NB4 (cell line): ENCODE measurements at regions not wholly inside any gene's neighbourhood (a gene's known extent, or its start where the extent isn't known, plus 50 kb on each side); places are given as distances from the start of the nearest gene placed in this dataset.

Source experiments
- DNase-seq: peaks from one replicate; pipeline ENCODE4 v3.0.0; 2010; ENCODE audit warnings: low read depth
- H3K4me3 ChIP-seq: one replicate; pipeline ENCODE4 v1.5.1; 2011; ENCODE audit warnings: mild to moderate bottlenecking, low read depth, low read length, moderate library complexity
- MYC ChIP-seq: IDR thresholded peaks from 2 replicates; pipeline ENCODE4 v1.6.1; 2011; ENCODE audit warnings: low read depth, low read length
- POLR2A ChIP-seq: IDR thresholded peaks from 2 replicates; pipeline ENCODE4 v1.6.1; 2011; ENCODE audit warnings: mild to moderate bottlenecking; ENCODE audit not compliant: insufficient read length; ENCODE audit errors: extremely low read depth
- TF ChIP-seq, protein P1 (sequence below): IDR thresholded peaks from 2 replicates; pipeline ENCODE4 v1.6.1; 2011; ENCODE audit warnings: low read depth, low read length
- TF ChIP-seq, protein P2 (sequence below): IDR thresholded peaks from one replicate; pipeline ENCODE4 v1.5.1; 2012; ENCODE audit warnings: low read depth, low read length

DNA sequence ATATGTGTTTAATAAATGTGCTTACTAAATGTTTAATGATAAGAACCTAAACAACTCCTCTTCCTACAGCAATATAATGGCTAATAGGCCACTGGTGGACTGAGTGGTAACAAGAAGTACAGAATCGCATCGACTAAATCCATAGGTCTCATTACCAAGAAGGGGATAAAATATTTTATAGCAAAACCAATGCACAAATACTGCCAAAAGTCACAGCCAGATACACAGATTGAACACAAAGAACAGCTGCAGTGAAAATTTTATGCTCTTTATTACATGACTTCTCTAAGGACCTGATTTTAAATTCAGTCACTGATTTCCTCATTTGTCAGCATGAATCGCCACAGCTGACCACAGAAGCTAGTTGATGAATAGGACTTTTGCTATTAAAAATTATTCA is 285.4 kb downstream of the DHX15 start:
- DNase-seq: no peak
- H3K4me3 ChIP-seq: no peak overlapping the region
- TF ChIP-seq, protein P1, sequence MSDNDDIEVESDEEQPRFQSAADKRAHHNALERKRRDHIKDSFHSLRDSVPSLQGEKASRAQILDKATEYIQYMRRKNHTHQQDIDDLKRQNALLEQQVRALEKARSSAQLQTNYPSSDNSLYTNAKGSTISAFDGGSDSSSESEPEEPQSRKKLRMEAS: no peak
- TF ChIP-seq, protein P2, sequence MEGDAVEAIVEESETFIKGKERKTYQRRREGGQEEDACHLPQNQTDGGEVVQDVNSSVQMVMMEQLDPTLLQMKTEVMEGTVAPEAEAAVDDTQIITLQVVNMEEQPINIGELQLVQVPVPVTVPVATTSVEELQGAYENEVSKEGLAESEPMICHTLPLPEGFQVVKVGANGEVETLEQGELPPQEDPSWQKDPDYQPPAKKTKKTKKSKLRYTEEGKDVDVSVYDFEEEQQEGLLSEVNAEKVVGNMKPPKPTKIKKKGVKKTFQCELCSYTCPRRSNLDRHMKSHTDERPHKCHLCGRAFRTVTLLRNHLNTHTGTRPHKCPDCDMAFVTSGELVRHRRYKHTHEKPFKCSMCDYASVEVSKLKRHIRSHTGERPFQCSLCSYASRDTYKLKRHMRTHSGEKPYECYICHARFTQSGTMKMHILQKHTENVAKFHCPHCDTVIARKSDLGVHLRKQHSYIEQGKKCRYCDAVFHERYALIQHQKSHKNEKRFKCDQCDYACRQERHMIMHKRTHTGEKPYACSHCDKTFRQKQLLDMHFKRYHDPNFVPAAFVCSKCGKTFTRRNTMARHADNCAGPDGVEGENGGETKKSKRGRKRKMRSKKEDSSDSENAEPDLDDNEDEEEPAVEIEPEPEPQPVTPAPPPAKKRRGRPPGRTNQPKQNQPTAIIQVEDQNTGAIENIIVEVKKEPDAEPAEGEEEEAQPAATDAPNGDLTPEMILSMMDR: no peak
- TF ChIP-seq MYC: no peak
- no peak for TF ChIP-seq POLR2A

DNA sequence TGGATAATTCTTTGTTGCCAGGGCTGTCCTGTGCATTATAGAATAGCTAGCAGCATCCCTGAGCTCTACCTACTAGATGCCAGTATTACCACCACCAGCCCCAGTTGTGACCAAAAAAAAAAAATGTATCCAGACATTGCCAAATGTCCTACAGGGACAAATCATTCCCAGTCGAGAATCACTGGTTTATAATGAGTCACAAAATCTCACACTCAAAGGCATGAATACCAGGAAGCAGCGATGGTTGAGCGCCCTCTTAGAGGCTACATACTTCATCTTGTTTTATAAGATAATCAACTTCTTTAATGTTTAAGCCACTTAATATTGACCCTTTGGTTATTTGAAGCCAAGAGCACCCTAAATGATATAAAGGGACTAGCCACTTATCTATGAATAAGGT is 297.3 kb downstream of the DHX15 start:
- TF ChIP-seq, protein P1: no peak
- TF ChIP-seq MYC: no peak
- TF ChIP-seq POLR2A: no peak
- TF ChIP-seq, protein P2: no peak
- no peak for DNase-seq
- H3K4me3 ChIP-seq: no peak overlapping the region

DNA sequence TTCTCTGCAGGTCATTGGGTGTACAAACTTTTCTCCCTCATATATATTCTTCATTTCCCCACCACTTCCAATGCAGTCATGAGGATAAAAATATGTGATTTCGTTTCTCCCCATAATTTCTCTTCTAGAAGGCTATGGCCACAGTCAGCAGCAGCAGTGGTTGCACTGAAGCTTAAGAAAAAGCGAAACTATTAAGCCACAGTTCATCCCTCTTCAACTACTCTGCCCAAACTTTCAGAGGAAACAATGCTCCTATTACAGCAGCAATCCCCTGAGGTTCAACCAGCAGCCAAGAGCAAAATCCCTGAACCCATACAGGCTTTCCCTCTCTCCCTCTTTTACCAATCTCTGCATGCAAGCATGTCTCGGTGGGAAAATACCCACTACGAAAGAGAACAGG is 298.6 kb downstream of the DHX15 start:
- H3K4me3 ChIP-seq: no peak overlapping the region
- no peak for DNase-seq
- TF ChIP-seq POLR2A: no peak
- TF ChIP-seq, protein P1: no peak
- TF ChIP-seq, protein P2: no peak
- no peak for TF ChIP-seq MYC

DNA sequence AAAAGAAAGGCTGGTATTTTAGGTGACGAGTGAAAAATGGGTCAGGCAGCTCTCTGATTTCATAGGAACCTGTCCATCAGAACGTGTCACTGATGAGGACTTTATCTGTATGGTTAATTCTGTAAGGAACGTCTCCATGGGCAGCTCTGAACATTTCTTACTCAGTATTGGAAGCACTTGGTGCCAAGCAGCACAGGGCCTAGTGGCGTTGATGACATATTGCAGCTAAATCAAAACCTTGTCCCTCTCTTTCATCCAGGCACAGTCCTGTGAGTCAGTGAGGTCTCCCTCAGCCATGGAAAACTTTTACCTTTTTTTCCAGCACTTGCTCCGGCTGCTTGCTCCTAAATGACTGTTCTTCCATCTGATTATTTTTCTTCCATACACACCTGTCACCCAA is 301.9 kb downstream of the DHX15 start:
- no peak overlapping the region for H3K4me3 ChIP-seq
- TF ChIP-seq POLR2A: no peak
- TF ChIP-seq MYC: no peak
- TF ChIP-seq, protein P2: no peak
- TF ChIP-seq, protein P1: no peak

DNA sequence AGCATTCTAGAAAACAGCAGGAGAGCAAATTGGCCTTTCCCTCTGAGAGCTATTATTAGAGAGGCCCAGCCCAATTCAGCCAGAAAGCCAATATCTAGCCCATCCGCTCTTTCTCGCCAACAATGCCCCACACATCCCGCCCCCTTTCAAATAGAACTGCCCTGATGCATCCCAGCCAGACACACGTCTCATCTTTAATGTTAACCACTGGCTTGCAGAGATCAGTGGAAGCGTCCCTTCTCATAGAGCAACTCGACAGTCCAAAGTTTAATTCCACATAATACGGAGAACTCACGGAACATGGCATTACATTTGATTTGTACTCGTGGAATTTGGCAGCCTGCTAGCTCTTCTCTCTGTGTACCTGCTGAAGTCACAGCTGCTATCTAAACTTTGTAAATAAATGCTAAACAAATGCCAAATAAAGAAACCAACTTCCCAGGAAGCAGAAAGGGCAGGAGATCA is 304.4 kb downstream of the DHX15 start:
- no peak overlapping the region for H3K4me3 ChIP-seq
- TF ChIP-seq, protein P1: no peak
- DNase-seq: no peak

More for the DNA sequence above, 301.9 kb downstream of the DHX15 start:
- DNase-seq: no peak

DNA sequence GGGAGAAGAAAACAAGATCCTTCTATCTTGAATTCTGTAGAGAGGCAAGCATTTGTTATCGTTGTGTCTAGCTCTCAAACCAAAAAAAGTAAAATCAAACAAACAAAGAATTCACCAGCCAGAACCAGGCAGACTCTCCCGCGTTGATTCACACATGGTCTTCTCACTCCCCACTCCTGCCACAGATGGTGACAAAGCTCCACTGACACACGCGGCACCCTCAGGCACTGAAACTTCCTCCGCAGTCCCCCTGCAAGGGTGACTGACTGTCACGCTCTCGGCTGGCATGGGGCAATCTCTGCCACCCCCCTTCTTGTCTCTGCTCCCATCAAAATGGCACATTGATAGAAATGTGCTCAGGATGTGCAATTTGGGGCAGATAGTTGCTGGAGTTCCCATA is 304.9 kb downstream of the DHX15 start:
- no peak overlapping the region for H3K4me3 ChIP-seq
- DNase-seq: no peak

More for the DNA sequence above, 304.9 kb downstream of the DHX15 start:
- TF ChIP-seq, protein P1: no peak
- TF ChIP-seq POLR2A: no peak
- TF ChIP-seq MYC: no peak
- TF ChIP-seq, protein P2: no peak
